ENCODE measurements at regions not wholly inside any gene's neighbourhood (a gene's known extent, or its start where the extent isn't known, plus 50 kb on each side); places are given as distances from the start of the nearest gene placed in this dataset.
A peak's percentile ranks its signal among the peaks of the same experiment; 100 is the strongest.

DNA sequence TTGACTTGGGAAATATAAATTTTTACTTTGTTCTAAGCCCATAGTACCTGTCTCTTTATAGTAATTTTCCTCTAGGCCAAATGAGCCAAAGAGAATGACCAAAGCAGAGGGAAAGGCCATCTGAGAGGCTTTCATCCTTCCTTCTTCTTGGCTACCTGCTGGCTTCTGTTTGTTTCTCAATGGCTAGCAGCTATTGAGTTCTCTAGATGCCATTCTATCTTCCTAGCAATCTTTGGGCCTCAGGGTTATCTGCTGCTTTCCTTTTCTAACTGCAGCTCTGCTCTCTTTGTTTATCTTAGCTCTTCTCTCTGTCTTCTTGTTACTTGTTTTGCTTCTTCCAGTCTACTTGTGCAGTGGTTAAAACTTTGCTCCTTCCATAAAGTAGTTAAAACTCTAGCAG, 601.1 kb upstream of the NRXN1 start:
- Histone ChIP-seq H3K9me3 (ENCODE audit: control insufficient read depth, low read length) (no peaks in the 10 kb centered on the region), H3K4me1 (ENCODE audit: control insufficient read depth, insufficient read depth, low read length) (no peaks in the 10 kb centered on the region), H3K27me3 (replicated peaks; ENCODE audit: control insufficient read depth, insufficient read depth, low read length) (no peaks in the 10 kb centered on the region), H3K9ac (ENCODE audit: low read length) (no peak overlapping the region), H3K4me3 (ENCODE audit: low read length) (no peak overlapping the region), H3K36me3 (ENCODE audit: control insufficient read depth, insufficient read depth, low read length, severe bottlenecking) (no peaks in the 10 kb centered on the region)
- no peak for DNase-seq (ENCODE audit: low read depth)

DNA sequence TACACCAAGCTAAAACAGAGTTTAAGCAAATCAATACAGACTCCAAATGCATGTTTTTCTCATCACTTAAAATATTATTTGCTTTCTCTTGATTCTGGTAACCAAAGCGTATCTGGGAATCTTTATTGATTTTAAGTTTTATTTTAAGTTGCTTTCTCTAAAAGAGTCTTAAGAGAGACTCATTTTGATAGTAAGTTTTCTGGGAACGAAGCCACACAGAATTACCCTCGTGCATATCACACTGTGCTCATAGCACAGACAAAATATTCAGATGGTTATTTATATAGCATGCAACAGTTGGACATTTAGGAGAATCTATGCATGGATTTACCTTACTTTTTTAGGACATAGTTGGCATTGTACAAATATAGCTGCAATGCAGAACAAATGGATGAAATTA, 597.5 kb upstream of the NRXN1 start:
- Histone ChIP-seq H3K27me3 (replicated peaks; ENCODE audit: control insufficient read depth, insufficient read depth, low read length) (no peaks in the 10 kb centered on the region), H3K9me3 (ENCODE audit: control insufficient read depth, low read length) (no peaks in the 10 kb centered on the region), H3K36me3 (ENCODE audit: control insufficient read depth, insufficient read depth, low read length, severe bottlenecking) (no peaks in the 10 kb centered on the region), H3K4me1 (ENCODE audit: control insufficient read depth, insufficient read depth, low read length) (no peaks in the 10 kb centered on the region), H3K4me3 (ENCODE audit: low read length) (no peak overlapping the region), H3K9ac (ENCODE audit: low read length) (no peak overlapping the region)
- no peak for DNase-seq (ENCODE audit: low read depth)

DNA sequence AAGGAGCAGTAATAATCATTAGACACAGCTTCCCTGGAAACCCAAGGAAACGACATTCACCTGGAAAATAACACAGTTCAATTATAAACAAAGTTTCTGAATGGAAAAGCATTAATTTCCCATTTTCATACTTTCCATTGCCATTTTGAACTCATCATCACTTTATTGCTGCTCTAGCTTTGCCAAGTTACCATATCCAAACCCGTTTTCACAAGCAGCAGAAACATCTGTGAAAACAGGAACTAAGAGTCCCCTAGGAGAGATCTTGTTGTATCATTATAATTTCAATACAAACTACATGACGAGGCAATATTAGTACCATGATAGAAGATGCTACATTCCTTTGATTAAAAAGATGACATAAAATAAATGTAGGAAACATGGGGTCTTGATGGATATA, 597.0 kb upstream of the NRXN1 start:
- H3K4me3 ChIP-seq (ENCODE audit: low read length): no peak overlapping the region
- H3K4me1 ChIP-seq (ENCODE audit: control insufficient read depth, insufficient read depth, low read length): no peaks in the 10 kb centered on the region
- DNase-seq (ENCODE audit: low read depth): no peak
- no peaks in the 10 kb centered on the region for H3K27me3 ChIP-seq (replicated peaks; ENCODE audit: control insufficient read depth, insufficient read depth, low read length)
- H3K9ac ChIP-seq (ENCODE audit: low read length): no peak overlapping the region
- H3K9me3 ChIP-seq (ENCODE audit: control insufficient read depth, low read length): no peaks in the 10 kb centered on the region
- no peaks in the 10 kb centered on the region for H3K36me3 ChIP-seq (ENCODE audit: control insufficient read depth, insufficient read depth, low read length, severe bottlenecking)

- no peaks in the 10 kb centered on the region for H3K27me3 ChIP-seq (replicated peaks; ENCODE audit: control insufficient read depth, insufficient read depth, low read length)
- H3K9ac ChIP-seq (ENCODE audit: low read length): no peak overlapping the region
- H3K4me1 ChIP-seq (ENCODE audit: control insufficient read depth, insufficient read depth, low read length): no peaks in the 10 kb centered on the region
- H3K36me3 ChIP-seq (ENCODE audit: control insufficient read depth, insufficient read depth, low read length, severe bottlenecking): no peaks in the 10 kb centered on the region
- H3K9me3 ChIP-seq (ENCODE audit: control insufficient read depth, low read length): no peaks in the 10 kb centered on the region
- peak; percentile 49 for DNase-seq (ENCODE audit: low read depth)
- no peak overlapping the region for H3K4me3 ChIP-seq (ENCODE audit: low read length)
These were observed 593.1 kb upstream of the NRXN1 start for GRCh38 chr2:51624995-51625394.

GRCh38 chr2:51620796-51621195, 588.9 kb upstream of the NRXN1 start:
- peak; percentile 4 for DNase-seq (ENCODE audit: low read depth)
- no peaks in the 10 kb centered on the region for H3K27me3 ChIP-seq (replicated peaks; ENCODE audit: control insufficient read depth, insufficient read depth, low read length)
- no peaks in the 10 kb centered on the region for H3K36me3 ChIP-seq (ENCODE audit: control insufficient read depth, insufficient read depth, low read length, severe bottlenecking)
- no peak overlapping the region for H3K9ac ChIP-seq (ENCODE audit: low read length)
- H3K4me3 ChIP-seq (ENCODE audit: low read length): no peak overlapping the region
- H3K9me3 ChIP-seq (ENCODE audit: control insufficient read depth, low read length): no peaks in the 10 kb centered on the region
- H3K4me1 ChIP-seq (ENCODE audit: control insufficient read depth, insufficient read depth, low read length): no peaks in the 10 kb centered on the region

GRCh38 chr2:51619961-51620360, 588.0 kb upstream of the NRXN1 start:
- Histone ChIP-seq H3K9ac (ENCODE audit: low read length) (no peak overlapping the region), H3K4me1 (ENCODE audit: control insufficient read depth, insufficient read depth, low read length) (no peaks in the 10 kb centered on the region), H3K27me3 (replicated peaks; ENCODE audit: control insufficient read depth, insufficient read depth, low read length) (no peaks in the 10 kb centered on the region), H3K9me3 (ENCODE audit: control insufficient read depth, low read length) (peaks cover 4% of the 10 kb centered on the region), H3K36me3 (ENCODE audit: control insufficient read depth, insufficient read depth, low read length, severe bottlenecking) (no peaks in the 10 kb centered on the region), H3K4me3 (ENCODE audit: low read length) (no peak overlapping the region)
- DNase-seq (ENCODE audit: low read depth): peak; percentile 29

- Histone ChIP-seq H3K4me3 (ENCODE audit: low read length) (no peak overlapping the region), H3K4me1 (ENCODE audit: control insufficient read depth, insufficient read depth, low read length) (no peaks in the 10 kb centered on the region), H3K27me3 (replicated peaks; ENCODE audit: control insufficient read depth, insufficient read depth, low read length) (no peaks in the 10 kb centered on the region), H3K36me3 (ENCODE audit: control insufficient read depth, insufficient read depth, low read length, severe bottlenecking) (no peaks in the 10 kb centered on the region), H3K9me3 (ENCODE audit: control insufficient read depth, low read length) (peaks cover 41% of the 10 kb centered on the region), H3K9ac (ENCODE audit: low read length) (no peak overlapping the region)
- DNase-seq (ENCODE audit: low read depth): no peak
These were observed 580.5 kb upstream of the NRXN1 start for GRCh38 chr2:51612387-51612786.

GRCh38 chr2:51601706-51602105, 569.8 kb upstream of the NRXN1 start:
- Histone ChIP-seq H3K36me3 (ENCODE audit: control insufficient read depth, insufficient read depth, low read length, severe bottlenecking) (no peaks in the 10 kb centered on the region), H3K27me3 (replicated peaks; ENCODE audit: control insufficient read depth, insufficient read depth, low read length) (no peaks in the 10 kb centered on the region), H3K9me3 (ENCODE audit: control insufficient read depth, low read length) (peaks cover 7% of the 10 kb centered on the region), H3K9ac (ENCODE audit: low read length) (no peak overlapping the region), H3K4me3 (ENCODE audit: low read length) (no peak overlapping the region), H3K4me1 (ENCODE audit: control insufficient read depth, insufficient read depth, low read length) (no peaks in the 10 kb centered on the region)
- no peak for DNase-seq (ENCODE audit: low read depth)

- no peaks in the 10 kb centered on the region for H3K27me3 ChIP-seq (replicated peaks; ENCODE audit: control insufficient read depth, insufficient read depth, low read length)
- no peak overlapping the region for H3K9ac ChIP-seq (ENCODE audit: low read length)
- peaks cover 7% of the 10 kb centered on the region for H3K9me3 ChIP-seq (ENCODE audit: control insufficient read depth, low read length)
- DNase-seq (ENCODE audit: low read depth): peak; percentile 4
- H3K4me1 ChIP-seq (ENCODE audit: control insufficient read depth, insufficient read depth, low read length): no peaks in the 10 kb centered on the region
- H3K36me3 ChIP-seq (ENCODE audit: control insufficient read depth, insufficient read depth, low read length, severe bottlenecking): no peaks in the 10 kb centered on the region
- H3K4me3 ChIP-seq (ENCODE audit: low read length): no peak overlapping the region
These were observed 565.2 kb upstream of the NRXN1 start for GRCh38 chr2:51597086-51597485.

DNA sequence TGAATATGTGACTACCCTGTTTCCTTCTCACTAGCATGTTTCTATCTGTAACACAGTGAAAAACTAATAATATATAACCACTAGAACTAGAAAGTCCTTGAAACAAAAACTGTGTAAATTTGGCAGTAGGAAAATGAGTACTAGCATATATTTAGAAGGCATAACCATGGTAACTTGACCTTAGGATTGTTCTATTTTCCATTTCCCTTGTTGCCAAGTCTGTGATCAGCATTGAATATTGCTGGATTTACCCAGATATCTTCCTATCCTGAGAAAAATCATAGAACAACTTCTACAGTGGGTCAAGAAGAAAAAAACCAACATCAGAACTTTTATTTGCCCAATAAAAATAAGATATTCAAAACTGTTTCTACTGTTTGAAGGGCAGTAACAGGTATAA, 563.9 kb upstream of the NRXN1 start:
- no peaks in the 10 kb centered on the region for H3K4me1 ChIP-seq (ENCODE audit: control insufficient read depth, insufficient read depth, low read length)
- H3K4me3 ChIP-seq (ENCODE audit: low read length): no peak overlapping the region
- no peak overlapping the region for H3K9ac ChIP-seq (ENCODE audit: low read length)

DNA sequence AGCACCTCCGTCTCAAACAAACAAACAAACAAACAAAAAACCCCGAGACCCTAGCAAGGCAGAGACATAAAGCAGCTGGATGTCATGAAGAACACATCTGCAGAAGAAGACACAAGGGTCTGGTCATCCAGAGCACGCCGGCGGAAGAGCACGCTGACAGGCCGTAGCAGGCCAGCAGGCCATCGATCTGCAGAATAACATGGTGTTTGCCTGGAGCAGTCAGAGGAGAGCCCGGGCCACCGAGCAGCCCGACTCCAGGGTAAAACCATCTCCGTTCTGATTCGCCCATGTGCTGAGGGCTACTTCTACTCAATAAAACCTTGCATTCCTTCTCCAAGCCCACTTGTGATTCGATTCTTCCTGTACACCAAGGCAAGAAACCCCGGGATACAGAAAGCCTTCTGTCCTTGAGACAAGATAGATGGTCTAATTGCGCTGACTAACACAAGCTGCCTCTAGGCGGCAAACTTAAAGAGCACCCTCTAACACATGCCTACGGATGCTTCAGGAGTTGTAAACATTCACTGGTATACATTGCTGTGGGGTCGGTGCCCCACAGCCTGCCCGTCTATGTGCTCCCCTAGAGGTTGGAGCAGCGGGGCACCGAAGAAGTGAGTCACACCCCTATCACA, 549.8 kb upstream of the NRXN1 start:
- no peaks in the 10 kb centered on the region for H3K27me3 ChIP-seq (replicated peaks; ENCODE audit: control insufficient read depth, insufficient read depth, low read length)
- no peak for DNase-seq (ENCODE audit: low read depth)

More for the DNA sequence above, 563.9 kb upstream of the NRXN1 start:
- H3K9me3 ChIP-seq (ENCODE audit: control insufficient read depth, low read length): peaks cover 3% of the 10 kb centered on the region
- no peaks in the 10 kb centered on the region for H3K27me3 ChIP-seq (replicated peaks; ENCODE audit: control insufficient read depth, insufficient read depth, low read length)
- no peaks in the 10 kb centered on the region for H3K36me3 ChIP-seq (ENCODE audit: control insufficient read depth, insufficient read depth, low read length, severe bottlenecking)
- DNase-seq (ENCODE audit: low read depth): no peak

GRCh38 chr2:51579412-51579811, 547.5 kb upstream of the NRXN1 start:
- no peak for DNase-seq (ENCODE audit: low read depth)
- no peak overlapping the region for H3K9ac ChIP-seq (ENCODE audit: low read length)

More for the DNA sequence above, 549.8 kb upstream of the NRXN1 start:
- no peak overlapping the region for H3K4me3 ChIP-seq (ENCODE audit: low read length)
- no peaks in the 10 kb centered on the region for H3K36me3 ChIP-seq (ENCODE audit: control insufficient read depth, insufficient read depth, low read length, severe bottlenecking)
- no peaks in the 10 kb centered on the region for H3K9me3 ChIP-seq (ENCODE audit: control insufficient read depth, low read length)
- no peaks in the 10 kb centered on the region for H3K4me1 ChIP-seq (ENCODE audit: control insufficient read depth, insufficient read depth, low read length)
- no peak overlapping the region for H3K9ac ChIP-seq (ENCODE audit: low read length)

More at GRCh38 chr2:51579412-51579811, 547.5 kb upstream of the NRXN1 start:
- Histone ChIP-seq H3K36me3 (ENCODE audit: control insufficient read depth, insufficient read depth, low read length, severe bottlenecking) (no peaks in the 10 kb centered on the region), H3K9me3 (ENCODE audit: control insufficient read depth, low read length) (no peaks in the 10 kb centered on the region), H3K4me3 (ENCODE audit: low read length) (no peak overlapping the region), H3K27me3 (replicated peaks; ENCODE audit: control insufficient read depth, insufficient read depth, low read length) (no peaks in the 10 kb centered on the region), H3K4me1 (ENCODE audit: control insufficient read depth, insufficient read depth, low read length) (no peaks in the 10 kb centered on the region)
